ENCODE measurements at regions not wholly inside any gene's neighbourhood (a gene's known extent, or its start where the extent isn't known, plus 50 kb on each side); places are given as distances from the start of the nearest gene placed in this dataset.

- Histone ChIP-seq H3K79me2 (ENCODE audit: insufficient read depth, low read length) (no peaks in the 10 kb centered on the region), H3K36me3 (replicated peaks in 1 of 2; ENCODE audit: control insufficient read depth in 1 of 2, insufficient read depth in 2 of 2, low read length in 2 of 2) (no peaks in the 10 kb centered on the region), H3K27me3 (ENCODE audit: control insufficient read depth in 1 of 2, insufficient read depth in 2 of 2, low read length in 2 of 2) (no peaks in the 10 kb centered on the region), H3K4me2 (ENCODE audit: low read depth, low read length) (no peak overlapping the region), H3K4me3 (replicated peaks in 1 of 3; ENCODE audit: insufficient read depth in 1 of 3, low read depth in 2 of 3, low read length in 3 of 3) (no peak overlapping the region), H3K27ac (ENCODE audit: extremely low read length, insufficient read depth, low read length) (no peak overlapping the region), H3K9me3 (ENCODE audit: low read length) (no peaks in the 10 kb centered on the region), H2AFZ (ENCODE audit: low read length) (no peak overlapping the region), H4K20me1 (ENCODE audit: insufficient read depth, low read length) (no peaks in the 10 kb centered on the region), H3K9ac (ENCODE audit: insufficient read depth, low read depth, low read length) (no peak overlapping the region), H3K4me1 (ENCODE audit: insufficient read depth, low read length) (no peaks in the 10 kb centered on the region; the same call in 1 of the 2 replicates)
- intact Hi-C loops (cut with micrococcal nuclease; ENCODE audit: unreplicated experiment) = no loop called here
- WGBS (ENCODE audit: low lambda C conversion rate) = 35% methylated on average over 4 of the region's 4 CpGs
- ATAC-seq = no peak
- no TSS peak for BruUV-seq (replicated peaks)
- TF ChIP-seq MYNN (CRISPR knock-in tag; IDR thresholded peaks at IDR 0.05; ENCODE audit: low read depth) = no peak
- 0 out of 2 replicates have a peak, but pooled peaks have one; percentile 15 for TF ChIP-seq FOSL2 (CRISPR knock-in tag; IDR thresholded peaks at IDR 0.05)
- no peak for FAIRE-seq
- DNase-seq (ENCODE audit: low spot score) = no peak
- in situ Hi-C loops (cut with HindIII; ENCODE audit: extremely low pct_ligation_motif_present, low pct_unique_long_range_greater_than_20kb) = no loop called here
- POLR2A ChIA-PET = no interaction called here
- CTCF ChIA-PET (ENCODE audit: low intra/inter-chr PET ratio, low total read pairs) = no interaction called here
Measured at GRCh38 chr6:14596410-14596809, 478.8 kb downstream of the CD83 start.

- no peak for FAIRE-seq
- no peak overlapping the region for H3K4me2 ChIP-seq (ENCODE audit: low read depth, low read length)
- no peaks in the 10 kb centered on the region; the same call in 1 of the 2 replicates for H3K4me1 ChIP-seq (ENCODE audit: insufficient read depth, low read length)
- ChIA-PET POLR2A (no interaction called here), CTCF (ENCODE audit: low intra/inter-chr PET ratio, low total read pairs) (no interaction called here)
- TF ChIP-seq ZBTB26 (CRISPR knock-in tag; IDR thresholded peaks at IDR 0.05; ENCODE audit: borderline replicate concordance) (no peak), ZNF841 (CRISPR knock-in tag; IDR thresholded peaks at IDR 0.05; ENCODE audit: borderline replicate concordance) (no peak), NR0B2 (CRISPR knock-in tag; IDR thresholded peaks at IDR 0.05) (no peak), NCOR1 (IDR thresholded peaks at IDR 0.05; ENCODE audit: borderline replicate concordance, low read length) (no peak), ZNF234 (CRISPR knock-in tag; conservative IDR thresholded peaks at IDR 0.05) (no peak), XRCC5 (optimal IDR thresholded peaks at IDR 0.05; ENCODE audit: low read length) (no peak), POLR2AphosphoS5 (IDR thresholded peaks at IDR 0.05; ENCODE audit: low read depth, low read length) (no peak), ZNF33B (CRISPR knock-in tag; IDR thresholded peaks at IDR 0.05) (no peak)
- in situ Hi-C loops (cut with HindIII; ENCODE audit: extremely low pct_ligation_motif_present, low pct_unique_long_range_greater_than_20kb) = no loop called here
- H2AFZ ChIP-seq (ENCODE audit: low read length) = no peak overlapping the region
- no peaks in the 10 kb centered on the region for H3K36me3 ChIP-seq (replicated peaks in 1 of 2; ENCODE audit: control insufficient read depth in 1 of 2, insufficient read depth in 2 of 2, low read length in 2 of 2)
- no peaks in the 10 kb centered on the region for H3K79me2 ChIP-seq (ENCODE audit: insufficient read depth, low read length)
- intact Hi-C loops (cut with micrococcal nuclease; ENCODE audit: unreplicated experiment) = no loop called here
- no peak overlapping the region for H3K27ac ChIP-seq (ENCODE audit: extremely low read length, insufficient read depth, low read length)
- no peaks in the 10 kb centered on the region for H4K20me1 ChIP-seq (ENCODE audit: insufficient read depth, low read length)
- H3K9ac ChIP-seq (ENCODE audit: insufficient read depth, low read depth, low read length) = no peak overlapping the region
- H3K9me3 ChIP-seq (ENCODE audit: low read length) = no peaks in the 10 kb centered on the region
- no peak for ATAC-seq
- no TSS peak for BruUV-seq (replicated peaks)
- H3K27me3 ChIP-seq (ENCODE audit: control insufficient read depth in 1 of 2, insufficient read depth in 2 of 2, low read length in 2 of 2) = no peaks in the 10 kb centered on the region
- no peak for DNase-seq (ENCODE audit: low spot score)
- 43% methylated on average over 4 of the region's 4 CpGs for WGBS (ENCODE audit: low lambda C conversion rate)
- no peak overlapping the region for H3K4me3 ChIP-seq (replicated peaks in 1 of 3; ENCODE audit: insufficient read depth in 1 of 3, low read depth in 2 of 3, low read length in 3 of 3)
Measured at GRCh38 chr6:14597090-14597489, 479.5 kb downstream of the CD83 start.

Measured in HepG2 (cell line).